SH-SY5Y (cell line): ENCODE measurements at regions not wholly inside any gene's neighbourhood (a gene's known extent, or its start where the extent isn't known, plus 50 kb on each side); places are given as distances from the start of the nearest gene placed in this dataset.

Experiments used
- GATA2 ChIP-seq: IDR thresholded peaks from 2 replicates; pipeline ENCODE4 v1.6.1; 2011; ENCODE audit warnings: mild to moderate bottlenecking, low read depth, low read length
- GATA3 ChIP-seq: IDR thresholded peaks from 2 replicates; pipeline ENCODE4 v1.6.1; 2011; ENCODE audit warnings: low read depth, mild to moderate bottlenecking, low read length, moderate library complexity

DNA sequence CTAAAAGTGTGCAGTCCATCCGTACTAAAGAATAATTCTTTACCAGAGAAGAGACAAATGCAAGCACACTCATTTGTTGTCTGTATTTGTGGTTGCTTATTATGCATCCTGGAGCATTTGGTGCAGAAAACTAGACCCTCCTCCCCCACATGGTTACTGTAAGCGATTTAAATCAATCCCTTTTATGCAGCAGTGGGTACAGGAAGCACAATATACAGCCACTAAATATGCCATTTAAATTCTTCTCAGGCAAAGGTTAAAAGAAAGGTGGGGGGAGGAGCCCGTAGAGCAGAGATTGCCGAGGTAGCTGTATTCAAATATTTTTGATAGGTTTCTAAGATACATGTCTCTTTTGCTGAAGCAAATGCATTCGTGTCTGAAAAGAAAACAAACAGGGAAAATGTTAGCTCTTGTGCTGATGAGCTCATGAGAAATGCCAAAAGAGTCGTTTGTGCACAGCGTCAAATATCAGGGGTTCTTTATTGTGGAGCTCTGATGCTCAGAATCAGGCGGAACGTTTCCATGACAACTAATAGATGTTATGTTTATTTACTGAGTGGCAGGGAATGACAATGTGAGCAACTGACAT, 131.3 kb upstream of the NPVF start:
- no peak for TF ChIP-seq GATA2
- TF ChIP-seq GATA3 = no peak
